Stomach smooth muscle (tissue), 2 donors: ENCODE measurements at regions not wholly inside any gene's neighbourhood (a gene's known extent, or its start where the extent isn't known, plus 50 kb on each side); places are given as distances from the start of the nearest gene placed in this dataset.

Experiments used
- H3K27ac ChIP-seq: one replicate; pipeline ENCODE4 v1.7.0; 2013; ENCODE audit warnings: mild to moderate bottlenecking, low read length, inconsistent platforms
- H3K27me3 ChIP-seq, 2 donors: one replicate each; pipeline ENCODE4 v1.7.0; 2013; ENCODE audit warnings: low read length in 2 of 2; ENCODE audit not compliant: insufficient read depth in 2 of 2, control insufficient read depth in 1 of 2
- H3K36me3 ChIP-seq, 2 donors: one replicate each; pipeline ENCODE4 v1.7.0; 2013; ENCODE audit warnings: low read length in 2 of 2; ENCODE audit not compliant: control insufficient read depth in 2 of 2, insufficient read depth in 2 of 2
- H3K4me1 ChIP-seq: one replicate; pipeline ENCODE4 v1.7.0; 2013; ENCODE audit warnings: low read length; ENCODE audit not compliant: control insufficient read depth, insufficient read depth
- H3K4me3 ChIP-seq, 2 donors: one replicate each; pipeline ENCODE4 v1.7.0; 2013; ENCODE audit warnings: low read length in 2 of 2
- H3K9ac ChIP-seq, 2 donors: one replicate each; pipeline ENCODE4 v1.7.0; 2013; ENCODE audit warnings: low read length in 2 of 2, mild to moderate bottlenecking in 1 of 2
- H3K9me3 ChIP-seq, 2 donors: one replicate each; pipeline ENCODE4 v1.7.0; 2013; ENCODE audit warnings: low read length in 2 of 2; ENCODE audit not compliant: control insufficient read depth in 2 of 2
- donor health status: healthy.
- donor health status: Pancreatic carcinoma.

DNA sequence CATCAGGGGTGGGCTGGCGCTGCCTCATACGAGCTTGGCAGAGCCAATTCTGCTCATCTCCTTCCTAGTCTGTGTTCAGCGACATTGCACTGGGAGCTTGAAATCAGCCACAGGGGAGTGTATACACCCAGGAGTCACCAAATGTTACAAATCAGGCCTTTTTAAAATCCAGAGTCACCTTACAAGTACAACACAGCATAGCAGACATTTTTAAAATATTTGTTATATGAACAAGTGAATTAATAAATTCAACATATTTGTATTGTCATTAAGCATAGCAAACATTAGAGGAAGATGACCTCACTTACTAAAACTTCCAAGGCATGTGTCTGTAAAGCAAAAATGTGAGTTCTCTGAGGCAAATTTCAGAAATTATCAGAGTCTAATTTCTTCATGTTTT, 210.0 kb downstream of the HLX start:
- no peak overlapping the region for H3K4me3 ChIP-seq

DNA sequence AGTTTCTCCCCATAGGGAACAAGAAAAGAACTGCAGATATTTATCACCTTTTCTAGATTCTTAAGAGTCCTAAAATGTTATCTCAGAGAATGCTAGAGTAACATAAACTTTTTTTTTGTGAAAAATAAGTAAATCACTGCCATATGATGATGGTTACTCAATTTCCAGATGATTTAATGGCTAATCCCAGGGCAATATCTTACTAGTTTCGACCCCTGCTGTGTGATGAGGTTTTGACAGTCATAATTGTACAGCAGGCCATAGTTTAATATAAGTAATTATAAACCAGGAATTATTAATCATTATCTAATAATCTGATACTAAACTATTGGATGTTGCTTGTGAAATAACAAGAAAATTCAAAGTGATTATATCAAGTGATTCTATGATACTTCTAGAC, 210.6 kb downstream of the HLX start:
- H3K27ac ChIP-seq: no peak overlapping the region
- H3K27me3 ChIP-seq: no peaks in the 10 kb centered on the region
- H3K4me3 ChIP-seq: no peak overlapping the region
- no peak overlapping the region for H3K9ac ChIP-seq
- peaks cover 0 to 2% of the 10 kb centered on the region in 2 donors for H3K9me3 ChIP-seq
- no peaks in the 10 kb centered on the region for H3K4me1 ChIP-seq
- H3K36me3 ChIP-seq: no peaks in the 10 kb centered on the region

More for the DNA sequence above, 210.0 kb downstream of the HLX start:
- Histone ChIP-seq H3K9ac (no peak overlapping the region), H3K27ac (no peak overlapping the region), H3K9me3 (peaks cover 0 to 2% of the 10 kb centered on the region in 2 donors), H3K36me3 (no peaks in the 10 kb centered on the region), H3K4me1 (no peaks in the 10 kb centered on the region), H3K27me3 (no peaks in the 10 kb centered on the region)

DNA sequence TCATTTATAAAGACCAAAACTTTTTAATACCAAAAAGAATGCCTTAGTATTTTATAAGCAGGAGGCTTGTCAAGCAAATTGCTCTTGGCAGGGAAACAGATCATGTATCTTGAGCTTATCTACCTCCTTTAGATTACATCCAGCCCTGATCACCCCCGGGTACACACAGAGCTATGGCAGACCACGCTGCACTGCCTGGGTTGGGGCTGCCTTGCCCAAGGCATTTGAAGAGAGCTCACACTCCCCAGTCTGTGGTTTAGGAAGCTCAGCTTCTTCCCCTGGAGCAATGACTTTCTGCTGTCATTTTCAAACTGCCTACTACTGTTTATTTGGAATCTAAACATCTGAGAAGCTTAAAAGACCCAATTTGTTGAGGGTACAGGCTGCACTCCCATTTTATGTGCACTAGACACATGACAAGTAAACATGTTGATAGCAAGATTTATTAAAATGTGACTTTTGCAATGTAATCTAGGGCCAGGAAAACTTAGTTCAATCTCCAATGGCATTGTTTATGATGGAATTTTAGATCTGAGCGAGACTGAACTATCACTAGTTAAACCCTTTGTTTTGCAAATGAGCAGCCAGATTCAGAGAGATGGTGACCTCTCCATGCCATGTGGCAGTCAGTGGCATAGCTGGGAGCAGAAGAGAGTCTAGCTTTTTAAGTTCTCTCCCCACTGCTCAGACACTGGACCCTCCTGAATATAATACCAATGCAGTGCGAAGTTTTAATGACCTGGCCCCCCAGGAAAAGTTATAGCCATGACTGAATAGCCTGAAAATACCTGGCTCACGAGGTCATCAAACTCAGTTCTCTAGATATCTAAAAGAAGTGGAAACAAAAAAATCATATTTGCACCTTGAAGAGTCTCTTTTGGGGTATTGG, 214.9 kb downstream of the HLX start:
- Histone ChIP-seq H3K27ac (no peak overlapping the region), H3K4me1 (no peaks in the 10 kb centered on the region), H3K27me3 (no peaks in the 10 kb centered on the region), H3K9me3 (peaks cover 0 to 2% of the 10 kb centered on the region in 2 donors), H3K36me3 (no peaks in the 10 kb centered on the region), H3K4me3 (no peak overlapping the region), H3K9ac (no peak overlapping the region)

- Histone ChIP-seq H3K4me1 (no peaks in the 10 kb centered on the region), H3K27ac (no peak overlapping the region), H3K27me3 (no peaks in the 10 kb centered on the region), H3K9ac (no peak overlapping the region), H3K4me3 (no peak overlapping the region), H3K9me3 (no peaks in the 10 kb centered on the region), H3K36me3 (no peaks in the 10 kb centered on the region)
Measured at GRCh38 chr1:221097479-221098281, 218.4 kb downstream of the HLX start.

- Histone ChIP-seq H3K36me3 (no peaks in the 10 kb centered on the region), H3K4me1 (no peaks in the 10 kb centered on the region), H3K9me3 (no peaks in the 10 kb centered on the region), H3K4me3 (no peak overlapping the region), H3K9ac (no peak overlapping the region), H3K27ac (no peak overlapping the region), H3K27me3 (no peaks in the 10 kb centered on the region)
Measured at GRCh38 chr1:221098471-221099405, 219.5 kb downstream of the HLX start.

GRCh38 chr1:221099747-221100595, 220.7 kb downstream of the HLX start:
- no peak overlapping the region for H3K4me3 ChIP-seq
- H3K9ac ChIP-seq: no peak overlapping the region
- no peaks in the 10 kb centered on the region for H3K36me3 ChIP-seq
- no peaks in the 10 kb centered on the region for H3K27me3 ChIP-seq
- no peak overlapping the region for H3K27ac ChIP-seq
- H3K9me3 ChIP-seq: no peaks in the 10 kb centered on the region
- no peaks in the 10 kb centered on the region for H3K4me1 ChIP-seq

GRCh38 chr1:221100611-221101010, 221.4 kb downstream of the HLX start:
- no peak overlapping the region for H3K4me3 ChIP-seq
- H3K9me3 ChIP-seq: no peaks in the 10 kb centered on the region
- H3K9ac ChIP-seq: no peak overlapping the region
- H3K4me1 ChIP-seq: no peaks in the 10 kb centered on the region
- no peaks in the 10 kb centered on the region for H3K27me3 ChIP-seq
- H3K36me3 ChIP-seq: no peaks in the 10 kb centered on the region
- H3K27ac ChIP-seq: no peak overlapping the region

DNA sequence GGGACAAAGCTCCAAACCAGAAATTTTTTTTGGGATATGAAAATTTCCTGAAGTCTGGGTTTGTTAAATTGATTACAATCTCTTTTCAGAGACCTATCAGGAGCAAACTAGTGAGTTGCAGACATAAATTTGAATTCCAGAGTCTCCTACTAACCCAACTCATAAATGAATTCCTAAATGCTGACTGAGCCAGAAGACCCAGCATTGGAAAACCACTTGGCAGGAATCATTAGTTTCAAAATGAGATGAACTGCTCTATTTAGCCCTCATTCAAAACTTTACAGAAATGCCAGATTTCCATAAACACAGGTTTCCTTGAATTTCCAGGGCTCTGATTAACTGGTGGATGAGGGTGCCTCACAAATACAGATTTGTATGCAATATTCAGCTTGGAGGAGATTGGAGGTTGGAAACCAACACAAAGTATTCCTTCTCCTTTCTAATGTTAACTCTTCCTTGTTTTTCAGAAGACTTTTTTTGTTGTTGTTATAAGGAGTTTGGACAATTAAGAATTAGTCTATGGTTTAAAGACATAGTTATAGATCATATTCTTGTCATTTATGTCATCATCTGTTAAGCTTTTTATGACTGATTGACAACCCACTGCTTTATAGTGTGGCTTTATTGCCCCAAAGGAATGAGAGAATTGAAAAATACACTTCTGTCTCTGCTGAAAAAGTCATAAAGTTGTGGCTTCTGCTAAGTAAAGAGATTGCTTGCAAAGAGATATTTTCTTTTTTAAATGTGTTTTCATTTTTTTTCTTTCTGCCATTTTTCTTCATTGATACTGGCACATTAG, 222.8 kb downstream of the HLX start:
- H3K36me3 ChIP-seq: no peaks in the 10 kb centered on the region
- no peaks in the 10 kb centered on the region for H3K27me3 ChIP-seq
- no peak overlapping the region for H3K9ac ChIP-seq
- H3K9me3 ChIP-seq: no peaks in the 10 kb centered on the region
- no peak overlapping the region for H3K27ac ChIP-seq
- no peak overlapping the region for H3K4me3 ChIP-seq
- H3K4me1 ChIP-seq: no peaks in the 10 kb centered on the region

DNA sequence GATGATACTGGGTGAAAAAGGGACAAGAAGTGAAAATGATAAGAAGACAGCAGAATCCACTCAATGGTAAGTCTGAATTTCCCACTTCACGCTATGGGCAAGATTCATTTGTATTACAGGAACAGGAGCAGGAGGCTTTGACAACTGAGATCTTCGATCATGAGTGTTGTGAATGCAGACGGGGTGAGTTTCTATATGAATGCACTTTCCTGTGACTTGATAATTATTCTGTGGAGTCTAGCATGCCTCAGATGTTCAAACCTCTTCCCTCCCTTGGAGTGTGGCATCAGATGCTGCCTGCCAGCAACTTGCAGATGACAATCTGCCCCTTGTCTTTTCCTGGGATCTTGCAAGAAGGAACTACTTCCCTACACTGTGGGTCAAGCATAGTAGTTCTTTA, 225.4 kb downstream of the HLX start:
- H3K4me1 ChIP-seq: no peaks in the 10 kb centered on the region
- no peak overlapping the region for H3K9ac ChIP-seq
- H3K4me3 ChIP-seq: no peak overlapping the region

More for the DNA sequence above, 225.4 kb downstream of the HLX start:
- Histone ChIP-seq H3K27ac (no peak overlapping the region), H3K27me3 (no peaks in the 10 kb centered on the region), H3K9me3 (no peaks in the 10 kb centered on the region), H3K36me3 (no peaks in the 10 kb centered on the region)
